ENCODE measurements at regions not wholly inside any gene's neighbourhood (a gene's known extent, or its start where the extent isn't known, plus 50 kb on each side); places are given as distances from the start of the nearest gene placed in this dataset.

GRCh38 chr3:84184937-84185336 is 773.9 kb upstream of the CADM2 start:
- no peak for TF ChIP-seq CTCF (conservative IDR thresholded peaks at IDR 0.05; ENCODE audit: low read length)
- no peak for TF ChIP-seq EZH2phosphoT487 (IDR thresholded peaks at IDR 0.05; ENCODE audit: borderline replicate concordance)
